GM19397 (cell line): ENCODE measurements at regions not wholly inside any gene's neighbourhood (a gene's known extent, or its start where the extent isn't known, plus 50 kb on each side); places are given as distances from the start of the nearest gene placed in this dataset.
"Not testable (repeated sequence)": the region's sequence is repeated elsewhere in the genome, so short reads cannot be mapped to it uniquely, and the experiment has no call there.

Source experiments
- ATAC-seq: cut with Tn5 transposase; IDR thresholded peaks from one replicate; pipeline ENCODE4 v1.9.1; 2021; ENCODE audit warnings: mild to moderate bottlenecking, moderate library complexity; ENCODE audit not compliant: unreplicated experiment

- no peak for ATAC-seq
Observed at GRCh38 chr5:93359296-93359959, 221.6 kb downstream of the NR2F1-AS1 start.

GRCh38 chr5:93358176-93358575 is 222.8 kb downstream of the NR2F1-AS1 start:
- no peak for ATAC-seq

- ATAC-seq = no peak
Observed at GRCh38 chr5:93357686-93358085, 223.3 kb downstream of the NR2F1-AS1 start.

- no peak for ATAC-seq
Observed at GRCh38 chr5:93355691-93356090, 225.3 kb downstream of the NR2F1-AS1 start.

- no peak for ATAC-seq
Observed at GRCh38 chr5:93352186-93352585, 228.8 kb downstream of the NR2F1-AS1 start.

GRCh38 chr5:93349613-93350012 is 231.4 kb downstream of the NR2F1-AS1 start:
- no peak for ATAC-seq

- no peak for ATAC-seq
Observed at GRCh38 chr5:93348231-93348630, 232.8 kb downstream of the NR2F1-AS1 start.

GRCh38 chr5:93346850-93347249 is 234.2 kb downstream of the NR2F1-AS1 start:
- not testable (repeated sequence) for ATAC-seq

GRCh38 chr5:93346301-93346700 is 234.7 kb downstream of the NR2F1-AS1 start:
- no peak for ATAC-seq

- ATAC-seq = no peak
Observed at GRCh38 chr5:93343570-93343969, 237.4 kb downstream of the NR2F1-AS1 start.

- ATAC-seq = peak; percentile 52
Observed at GRCh38 chr5:93342563-93343061, 238.4 kb downstream of the NR2F1-AS1 start.

GRCh38 chr5:93340881-93341280 is 240.1 kb downstream of the NR2F1-AS1 start:
- ATAC-seq = no peak

- ATAC-seq = no peak
Observed at GRCh38 chr5:93337138-93337537, 243.9 kb downstream of the NR2F1-AS1 start.

GRCh38 chr5:93336330-93337110 is 244.5 kb downstream of the NR2F1-AS1 start:
- ATAC-seq = no peak

GRCh38 chr5:93331863-93332262 is 249.2 kb downstream of the NR2F1-AS1 start:
- no peak for ATAC-seq

GRCh38 chr5:93331241-93331640 is 249.8 kb downstream of the NR2F1-AS1 start:
- ATAC-seq = no peak

GRCh38 chr5:93330506-93330905 is 250.5 kb downstream of the NR2F1-AS1 start:
- ATAC-seq = no peak

- no peak for ATAC-seq
Observed at GRCh38 chr5:93329756-93330155, 251.3 kb downstream of the NR2F1-AS1 start.

- ATAC-seq = no peak
Observed at GRCh38 chr5:93328833-93329232, 252.2 kb downstream of the NR2F1-AS1 start.

GRCh38 chr5:93327605-93328004 is 253.4 kb downstream of the NR2F1-AS1 start:
- no peak for ATAC-seq

- no peak for ATAC-seq
Observed at GRCh38 chr5:93325946-93326345, 255.1 kb downstream of the NR2F1-AS1 start.
